PC-9 (cell line): ENCODE measurements at regions not wholly inside any gene's neighbourhood (a gene's known extent, or its start where the extent isn't known, plus 50 kb on each side); places are given as distances from the start of the nearest gene placed in this dataset.

ENCODE experiments used
- BruUV-seq: library from RNA; stranded (reverse); fragments of 400-500 nt; replicated peaks from 2 replicates; lab custom pipeline; 2021; lab: Mats Ljungman, UMichigan
- CTCF ChIA-PET: fragments of 300-600 bp; sonication (Branson Sonifier 250); formaldehyde crosslinking; loops from one replicate; lab custom pipeline; 2022; ENCODE audit warnings: antibody characterized with exemption; lab: Charles Lee
- POLR2A ChIA-PET: fragments of 300-600 bp; sonication (Branson Sonifier 250); formaldehyde crosslinking; loops from one replicate; lab custom pipeline; 2022; ENCODE audit warnings: antibody characterized with exemption; ENCODE audit not compliant: unreplicated experiment; lab: Charles Lee
- DNase-seq, 2 experiments: peaks; one replicate each; pipeline versions ENCODE4 v3.0.0 to v3.0.0-alpha.2; 2015 to 2022; ENCODE audit warnings: mixed read lengths in 1 of 2
- H2AFZ ChIP-seq: fragments of 200-600 bp; sonication (generic); 2 replicates; pipeline ENCODE4 v1.8.1; 2017; ENCODE audit warnings: antibody characterized with exemption
- H3F3A ChIP-seq: fragments of 200-600 bp; sonication (generic); 2 replicates; pipeline ENCODE4 v1.8.1; 2017; ENCODE audit warnings: antibody characterized with exemption, mild to moderate bottlenecking, low read depth; ENCODE audit not compliant: insufficient read depth
- H3K27ac ChIP-seq: fragments of 200-600 bp; sonication (generic); 2 replicates; pipeline ENCODE4 v1.6.1; 2016; ENCODE audit warnings: mixed run types
- H3K27me3 ChIP-seq: fragments of 200-600 bp; sonication (generic); 2 replicates; pipeline ENCODE4 v1.6.1; 2016; ENCODE audit warnings: low read depth, mixed run types; ENCODE audit not compliant: insufficient read depth
- H3K36me3 ChIP-seq: fragments of 200-600 bp; sonication (generic); 2 replicates; pipeline ENCODE4 v1.6.1; 2016; ENCODE audit warnings: low read depth, mixed run types
- H3K4me1 ChIP-seq: fragments of 200-600 bp; sonication (generic); replicated peaks from 2 replicates; pipeline ENCODE4 v1.6.1; 2016; ENCODE audit warnings: mixed run types; ENCODE audit not compliant: insufficient read depth
- H3K4me2 ChIP-seq: fragments of 200-600 bp; sonication (generic); 2 replicates; pipeline ENCODE4 v1.6.1; 2017; ENCODE audit warnings: mixed run types
- H3K4me3 ChIP-seq: fragments of 200-600 bp; sonication (generic); 2 replicates; pipeline ENCODE4 v1.6.1; 2016; ENCODE audit warnings: mixed run types
- H3K79me2 ChIP-seq: fragments of 200-600 bp; sonication (generic); 2 replicates; pipeline ENCODE4 v1.6.1; 2017; ENCODE audit warnings: low read depth, mixed run types
- H3K9me2 ChIP-seq: fragments of 200-600 bp; sonication (generic); 2 replicates; pipeline ENCODE4 v1.8.1; 2017; ENCODE audit warnings: mild to moderate bottlenecking; ENCODE audit not compliant: insufficient read depth
- H3K9me3 ChIP-seq: fragments of 200-600 bp; sonication (generic); 2 replicates; pipeline ENCODE4 v1.8.1; 2016; ENCODE audit warnings: low read depth; ENCODE audit not compliant: insufficient read depth
- H4K20me1 ChIP-seq: fragments of 200-600 bp; sonication (generic); 2 replicates; pipeline ENCODE4 v1.8.1; 2017; ENCODE audit not compliant: insufficient read depth
- EZH2 ChIP-seq: fragments of 200-600 bp; sonication (generic); IDR thresholded peaks from 2 replicates; pipeline ENCODE4 v1.8.0; 2017; ENCODE audit warnings: antibody characterized with exemption, low read depth
- intact Hi-C: fragments of 100-400 bp; cut with micrococcal nuclease; formaldehyde crosslinking; loops from one replicate; pipeline ENCODE4 v1.10.0; 2022; ENCODE audit not compliant: unreplicated experiment
- TF ChIP-seq, protein P1 (sequence below): fragments of 200-600 bp; sonication (generic); conservative IDR thresholded peaks from 2 replicates; pipeline ENCODE4 v1.6.1; 2017; ENCODE audit warnings: mixed run types, antibody characterized with exemption, mild to moderate bottlenecking, moderate library complexity

DNA sequence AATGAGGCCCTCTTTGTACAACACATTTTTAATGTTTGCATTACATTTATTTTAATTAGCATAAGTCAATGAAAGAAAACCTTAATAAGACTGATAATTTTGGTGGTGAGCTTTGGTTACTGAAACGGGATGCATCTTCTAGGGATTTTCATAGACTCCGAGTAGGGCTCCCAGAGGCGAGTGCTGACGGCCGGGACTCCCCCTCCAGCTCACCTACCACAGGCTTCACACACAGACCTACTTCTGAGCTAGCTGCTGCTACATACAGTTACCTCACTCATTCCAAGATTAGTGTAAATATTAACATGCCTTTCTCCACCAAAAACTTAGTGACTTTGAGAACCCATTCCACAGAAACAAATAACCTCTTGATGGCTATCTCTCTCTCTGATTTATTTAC is 271.1 kb downstream of the GALR1 start:
- no peaks in the 10 kb centered on the region for H3K79me2 ChIP-seq
- ChIA-PET CTCF (no interaction called here), POLR2A (no interaction called here)
- no TSS peak for BruUV-seq
- no peak overlapping the region for H2AFZ ChIP-seq
- no peaks in the 10 kb centered on the region for H3K9me2 ChIP-seq
- no peaks in the 10 kb centered on the region for H4K20me1 ChIP-seq
- no peaks in the 10 kb centered on the region for H3K4me1 ChIP-seq
- no peaks in the 10 kb centered on the region for H3K9me3 ChIP-seq
- no peak for TF ChIP-seq EZH2
- TF ChIP-seq, protein P1, sequence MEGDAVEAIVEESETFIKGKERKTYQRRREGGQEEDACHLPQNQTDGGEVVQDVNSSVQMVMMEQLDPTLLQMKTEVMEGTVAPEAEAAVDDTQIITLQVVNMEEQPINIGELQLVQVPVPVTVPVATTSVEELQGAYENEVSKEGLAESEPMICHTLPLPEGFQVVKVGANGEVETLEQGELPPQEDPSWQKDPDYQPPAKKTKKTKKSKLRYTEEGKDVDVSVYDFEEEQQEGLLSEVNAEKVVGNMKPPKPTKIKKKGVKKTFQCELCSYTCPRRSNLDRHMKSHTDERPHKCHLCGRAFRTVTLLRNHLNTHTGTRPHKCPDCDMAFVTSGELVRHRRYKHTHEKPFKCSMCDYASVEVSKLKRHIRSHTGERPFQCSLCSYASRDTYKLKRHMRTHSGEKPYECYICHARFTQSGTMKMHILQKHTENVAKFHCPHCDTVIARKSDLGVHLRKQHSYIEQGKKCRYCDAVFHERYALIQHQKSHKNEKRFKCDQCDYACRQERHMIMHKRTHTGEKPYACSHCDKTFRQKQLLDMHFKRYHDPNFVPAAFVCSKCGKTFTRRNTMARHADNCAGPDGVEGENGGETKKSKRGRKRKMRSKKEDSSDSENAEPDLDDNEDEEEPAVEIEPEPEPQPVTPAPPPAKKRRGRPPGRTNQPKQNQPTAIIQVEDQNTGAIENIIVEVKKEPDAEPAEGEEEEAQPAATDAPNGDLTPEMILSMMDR, result no peak
- no peak overlapping the region for H3K4me2 ChIP-seq
- H3F3A ChIP-seq, result no peaks in the 10 kb centered on the region
- H3K27me3 ChIP-seq, result peaks cover 23% of the 10 kb centered on the region; the same call in 1 of the 2 replicates
- no peaks in the 10 kb centered on the region for H3K36me3 ChIP-seq
- intact Hi-C loops, result no loop called here
- DNase-seq, result no peak
- H3K4me3 ChIP-seq, result no peak overlapping the region
- H3K27ac ChIP-seq, result no peak overlapping the region

DNA sequence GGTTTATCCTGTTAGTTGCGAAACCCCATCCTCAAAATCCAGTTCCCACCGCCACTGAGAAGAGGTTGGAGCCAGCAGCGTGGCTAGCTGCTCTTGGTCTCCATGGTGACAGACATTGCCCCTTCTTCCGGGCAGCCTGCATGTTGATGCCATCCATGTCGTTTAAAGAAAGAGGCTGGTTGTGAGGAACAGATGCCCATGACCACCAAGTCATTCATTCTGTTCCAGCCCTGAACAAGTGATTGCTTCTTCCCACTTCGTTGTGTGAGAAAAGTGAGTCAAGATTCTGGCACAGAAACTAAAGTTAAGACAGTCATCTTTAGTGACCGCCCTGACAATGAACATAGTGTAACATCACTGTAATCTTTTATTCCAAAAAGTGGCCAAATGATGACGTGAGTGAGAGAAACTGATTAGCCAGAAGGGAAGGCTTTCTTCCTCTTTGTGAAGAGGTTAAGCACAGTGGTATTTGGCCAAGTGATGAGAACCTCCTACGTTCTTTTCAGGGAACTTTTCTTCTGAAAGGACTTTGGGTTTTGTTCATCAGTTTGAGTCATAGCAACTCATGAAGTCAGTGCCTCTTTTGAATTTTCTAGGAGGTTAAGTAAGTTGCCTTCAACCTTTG is 272.5 kb downstream of the GALR1 start:
- no peaks in the 10 kb centered on the region for H3K9me3 ChIP-seq
- no peak overlapping the region for H3K4me2 ChIP-seq
- no peak for DNase-seq
- no peak for TF ChIP-seq EZH2
- TF ChIP-seq, protein P1, result no peak
- H3K79me2 ChIP-seq, result no peaks in the 10 kb centered on the region
- no peak overlapping the region for H2AFZ ChIP-seq
- H3K9me2 ChIP-seq, result no peaks in the 10 kb centered on the region
- ChIA-PET CTCF (no interaction called here), POLR2A (no interaction called here)
- H3K27ac ChIP-seq, result no peak overlapping the region
- H3K4me1 ChIP-seq, result no peaks in the 10 kb centered on the region
- no peak overlapping the region for H3K4me3 ChIP-seq
- no peaks in the 10 kb centered on the region for H4K20me1 ChIP-seq
- no TSS peak for BruUV-seq
- intact Hi-C loops, result no loop called here
- H3K27me3 ChIP-seq, result peaks cover 24% of the 10 kb centered on the region; the same call in 1 of the 2 replicates
- no peaks in the 10 kb centered on the region for H3F3A ChIP-seq
- no peaks in the 10 kb centered on the region for H3K36me3 ChIP-seq

DNA sequence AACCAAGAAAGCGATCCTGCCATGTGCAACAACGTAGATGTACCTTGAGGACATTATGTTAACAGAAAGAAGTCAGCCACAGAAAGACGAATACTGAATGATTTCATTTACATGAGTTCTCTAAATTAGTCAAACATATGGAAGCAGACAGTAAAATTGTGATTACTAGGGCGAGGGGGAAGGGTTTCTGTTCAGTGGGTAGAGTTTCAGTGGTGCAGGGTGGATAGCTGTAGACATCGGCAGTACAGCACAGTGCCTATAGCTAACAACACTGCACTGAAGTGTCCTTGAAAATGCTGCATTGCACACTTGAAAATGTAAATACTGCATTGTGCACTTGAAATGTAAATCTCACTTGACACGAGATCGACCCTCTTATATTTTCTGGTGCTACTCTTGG is 275.3 kb downstream of the GALR1 start:
- Histone ChIP-seq H3K4me1 (no peaks in the 10 kb centered on the region), H2AFZ (no peak overlapping the region), H3K27me3 (peaks cover 27% of the 10 kb centered on the region; the same call in 1 of the 2 replicates), H4K20me1 (no peaks in the 10 kb centered on the region), H3K27ac (no peak overlapping the region), H3K9me2 (no peaks in the 10 kb centered on the region), H3K36me3 (no peaks in the 10 kb centered on the region), H3K4me3 (no peak overlapping the region), H3K79me2 (no peaks in the 10 kb centered on the region), H3K9me3 (no peaks in the 10 kb centered on the region), H3F3A (no peaks in the 10 kb centered on the region), H3K4me2 (no peak overlapping the region)
- CTCF ChIA-PET, result no interaction called here
- POLR2A ChIA-PET, result no interaction called here
- TF ChIP-seq, protein P1, result no peak
- TF ChIP-seq EZH2, result no peak
- intact Hi-C loops, result no loop called here
- BruUV-seq, result no TSS peak
- DNase-seq, result no peak
